ENCODE measurements at regions not wholly inside any gene's neighbourhood (a gene's known extent, or its start where the extent isn't known, plus 50 kb on each side); places are given as distances from the start of the nearest gene placed in this dataset.

GRCh38 chr14:55734731-55735130 is 154.7 kb downstream of the KTN1 start:
- no peak for DNase-seq

GRCh38 chr14:55739967-55740648 is 160.1 kb downstream of the KTN1 start:
- no peak for DNase-seq

GRCh38 chr14:55740649-55740989 is 160.6 kb downstream of the KTN1 start:
- DNase-seq: no peak

GRCh38 chr14:55741240-55741639 is 161.2 kb downstream of the KTN1 start:
- no peak for DNase-seq

- no peak for DNase-seq
These were observed 163.5 kb downstream of the KTN1 start for GRCh38 chr14:55743551-55743950.

- no peak for DNase-seq
These were observed 164.3 kb downstream of the KTN1 start for GRCh38 chr14:55744321-55744720.

GRCh38 chr14:55745906-55746305 is 165.9 kb downstream of the KTN1 start:
- DNase-seq: no peak

GRCh38 chr14:55746558-55746957 is 166.6 kb downstream of the KTN1 start:
- no peak for DNase-seq

GRCh38 chr14:55747186-55747585 is 167.2 kb downstream of the KTN1 start:
- no peak for DNase-seq

GRCh38 chr14:55749201-55749812 is 169.3 kb downstream of the KTN1 start:
- DNase-seq: no peak

- DNase-seq: no peak
These were observed 169.9 kb downstream of the KTN1 start for GRCh38 chr14:55749946-55750345.

GRCh38 chr14:55752580-55753390 is 172.8 kb downstream of the KTN1 start:
- DNase-seq: no peak

GRCh38 chr14:55754471-55754870 is 174.5 kb downstream of the KTN1 start:
- no peak for DNase-seq

GRCh38 chr14:55754871-55755270 is 174.9 kb downstream of the KTN1 start:
- no peak for DNase-seq

GRCh38 chr14:55756078-55756477 is 176.1 kb downstream of the KTN1 start:
- no peak for DNase-seq

GRCh38 chr14:55756557-55756956 is 176.6 kb downstream of the KTN1 start:
- no peak for DNase-seq

GRCh38 chr14:55758796-55759195 is 178.8 kb downstream of the KTN1 start:
- no peak for DNase-seq

- no peak for DNase-seq
These were observed 181.0 kb downstream of the KTN1 start for GRCh38 chr14:55760789-55761566.

GRCh38 chr14:55761651-55762050 is 181.6 kb downstream of the KTN1 start:
- DNase-seq: no peak

GRCh38 chr14:55762595-55763232 is 182.7 kb downstream of the KTN1 start:
- DNase-seq: no peak

GRCh38 chr14:55764784-55765183 is 184.8 kb downstream of the KTN1 start:
- no peak for DNase-seq

GRCh38 chr14:55766071-55766470 is 186.1 kb downstream of the KTN1 start:
- no peak for DNase-seq

- no peak for DNase-seq
These were observed 187.3 kb downstream of the KTN1 start for GRCh38 chr14:55767286-55767685.
